GM12873 (cell line): ENCODE measurements at regions not wholly inside any gene's neighbourhood (a gene's known extent, or its start where the extent isn't known, plus 50 kb on each side); places are given as distances from the start of the nearest gene placed in this dataset.

Experiments
- TF ChIP-seq, protein P1 (sequence below): IDR thresholded peaks from 2 replicates; pipeline ENCODE4 v1.5.1; 2012; ENCODE audit warnings: low read depth, mild to moderate bottlenecking, moderate library complexity, low read length, control low read depth; ENCODE audit not compliant: insufficient read depth; ENCODE audit errors: missing control alignments

DNA sequence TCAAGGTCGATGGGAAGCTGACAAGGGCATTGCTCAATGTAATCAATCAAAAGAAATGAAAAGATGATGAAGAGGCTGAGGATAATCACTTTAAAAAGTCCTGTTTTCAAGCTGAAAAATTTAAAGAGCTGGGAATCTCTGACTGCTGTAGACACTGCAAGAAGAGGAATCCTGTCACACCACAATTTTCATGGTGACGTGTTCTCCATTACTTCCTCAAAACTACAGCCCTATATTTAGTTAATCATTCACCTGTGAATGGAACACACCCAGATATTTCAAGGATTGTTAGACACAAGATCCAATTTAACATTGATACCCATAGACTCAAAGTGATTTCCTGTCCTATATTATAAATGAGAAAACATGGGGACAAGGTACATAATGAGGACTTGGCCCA lies 1048.3 kb downstream of the AMY1C start:
- TF ChIP-seq, protein P1, sequence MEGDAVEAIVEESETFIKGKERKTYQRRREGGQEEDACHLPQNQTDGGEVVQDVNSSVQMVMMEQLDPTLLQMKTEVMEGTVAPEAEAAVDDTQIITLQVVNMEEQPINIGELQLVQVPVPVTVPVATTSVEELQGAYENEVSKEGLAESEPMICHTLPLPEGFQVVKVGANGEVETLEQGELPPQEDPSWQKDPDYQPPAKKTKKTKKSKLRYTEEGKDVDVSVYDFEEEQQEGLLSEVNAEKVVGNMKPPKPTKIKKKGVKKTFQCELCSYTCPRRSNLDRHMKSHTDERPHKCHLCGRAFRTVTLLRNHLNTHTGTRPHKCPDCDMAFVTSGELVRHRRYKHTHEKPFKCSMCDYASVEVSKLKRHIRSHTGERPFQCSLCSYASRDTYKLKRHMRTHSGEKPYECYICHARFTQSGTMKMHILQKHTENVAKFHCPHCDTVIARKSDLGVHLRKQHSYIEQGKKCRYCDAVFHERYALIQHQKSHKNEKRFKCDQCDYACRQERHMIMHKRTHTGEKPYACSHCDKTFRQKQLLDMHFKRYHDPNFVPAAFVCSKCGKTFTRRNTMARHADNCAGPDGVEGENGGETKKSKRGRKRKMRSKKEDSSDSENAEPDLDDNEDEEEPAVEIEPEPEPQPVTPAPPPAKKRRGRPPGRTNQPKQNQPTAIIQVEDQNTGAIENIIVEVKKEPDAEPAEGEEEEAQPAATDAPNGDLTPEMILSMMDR = no peak

- TF ChIP-seq, protein P1 = no peak
Measured at GRCh38 chr1:104801344-104801743, 1051.6 kb downstream of the AMY1C start.

DNA sequence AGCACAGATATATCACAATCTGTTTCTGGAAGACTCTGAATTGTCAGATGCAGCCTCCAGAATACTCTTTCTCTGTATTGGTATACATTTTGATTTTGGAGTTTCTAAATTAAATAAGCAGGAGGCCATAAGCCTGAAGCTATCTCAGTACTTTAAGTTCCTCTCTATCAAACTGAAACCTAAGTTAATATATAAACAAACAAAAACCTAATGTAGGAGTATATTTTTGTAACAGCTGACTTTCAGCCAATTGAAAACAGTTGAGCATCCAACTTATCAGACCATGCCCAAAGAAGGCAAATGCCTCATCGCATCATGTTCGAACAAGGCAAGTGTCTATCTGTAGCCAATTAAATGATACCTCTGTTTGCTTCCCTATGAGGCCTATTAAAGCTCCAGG lies 1054.4 kb downstream of the AMY1C start:
- TF ChIP-seq, protein P1 = no peak

DNA sequence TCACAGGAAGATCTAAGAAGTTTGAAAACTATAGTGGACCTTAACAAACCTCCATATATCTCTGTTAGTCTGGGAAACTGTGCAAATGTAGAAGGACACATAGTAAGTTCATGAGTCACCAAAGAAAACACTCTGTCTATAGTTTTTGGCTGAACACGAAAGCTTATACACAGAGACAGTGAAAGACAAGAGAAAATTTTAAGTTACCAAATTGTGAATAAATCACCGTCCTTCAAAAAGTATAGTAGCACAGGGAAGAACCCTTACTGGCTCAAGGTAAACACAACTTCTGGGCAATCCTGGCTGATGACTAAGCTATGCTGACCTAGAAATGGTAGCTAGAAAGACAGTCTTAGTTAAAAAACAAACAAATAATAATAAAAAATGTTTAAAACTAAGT lies 1057.9 kb downstream of the AMY1C start:
- TF ChIP-seq, protein P1 = no peak

- TF ChIP-seq, protein P1 = no peak
Measured at GRCh38 chr1:104825401-104825800, 1075.7 kb downstream of the AMY1C start.

DNA sequence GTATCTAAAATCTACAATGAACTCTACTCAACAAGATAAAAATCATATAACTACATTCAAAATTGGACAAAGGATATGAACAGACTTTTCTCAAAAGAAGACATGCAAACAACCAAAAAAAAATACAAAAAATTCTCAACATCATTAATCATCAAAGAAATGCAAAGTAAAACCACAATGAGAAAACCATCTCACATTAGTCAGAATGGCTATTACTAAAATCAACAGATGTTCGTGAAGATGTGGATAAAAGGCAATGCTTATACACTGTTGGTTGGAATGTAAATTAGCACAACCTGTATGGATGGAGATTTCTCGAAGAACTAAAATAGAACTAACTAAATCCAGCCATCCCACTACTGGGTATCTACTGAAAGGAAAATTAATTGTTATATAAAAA lies 1080.8 kb downstream of the AMY1C start:
- TF ChIP-seq, protein P1 = no peak

DNA sequence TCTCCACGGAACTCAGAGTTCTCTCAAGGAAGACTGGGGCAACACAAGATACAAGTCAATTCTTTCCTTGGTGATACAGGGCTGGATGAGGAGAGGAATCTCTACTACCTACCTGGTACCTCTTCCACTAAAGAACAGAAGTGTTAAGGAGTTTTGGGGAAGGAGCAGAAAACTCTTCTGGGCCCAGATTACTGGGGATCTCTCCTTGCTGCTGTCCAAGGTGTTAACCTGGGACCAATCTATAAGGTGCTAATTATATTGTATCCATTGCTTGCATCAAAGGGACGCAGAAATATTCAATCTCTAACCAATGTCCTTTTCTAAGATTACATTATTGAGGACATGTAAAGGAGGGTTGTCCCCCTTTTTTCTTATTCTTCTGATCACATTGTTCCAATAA lies 1102.5 kb downstream of the AMY1C start:
- TF ChIP-seq, protein P1 = no peak

DNA sequence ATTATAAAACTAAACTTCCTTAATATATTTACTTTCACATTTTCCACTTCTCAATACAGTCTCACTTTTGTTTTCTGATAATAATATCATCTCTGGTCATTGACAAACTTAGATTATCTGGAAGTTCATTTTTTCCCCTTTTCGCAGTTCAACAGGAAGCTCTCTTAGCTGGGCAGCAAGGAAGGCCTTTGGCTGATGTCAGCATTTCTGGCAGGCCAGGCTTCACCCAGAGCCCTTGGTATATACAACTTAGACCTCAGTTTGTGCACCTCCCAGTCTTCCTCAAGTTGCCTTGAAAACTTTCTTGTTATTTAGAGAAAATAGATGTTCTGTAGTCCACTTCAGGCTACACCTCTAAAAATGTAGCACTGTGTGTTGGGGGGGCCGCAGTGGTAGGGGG lies 1103.6 kb downstream of the AMY1C start:
- TF ChIP-seq, protein P1 = no peak
